H1 (cell line): ENCODE measurements at regions not wholly inside any gene's neighbourhood (a gene's known extent, or its start where the extent isn't known, plus 50 kb on each side); places are given as distances from the start of the nearest gene placed in this dataset.
A peak's percentile ranks its signal among the peaks of the same experiment; 100 is the strongest.
"Not testable (repeated sequence)": the region's sequence is repeated elsewhere in the genome, so short reads cannot be mapped to it uniquely, and the experiment has no call there.

Experiments
- CTCF ChIA-PET: fragments of 300-600 bp; sonication (Branson Sonifier 250); formaldehyde crosslinking; loops from one replicate; lab custom pipeline; 2021; ENCODE audit not compliant: partially characterized antibody; lab: Charles Lee
- POLR2A ChIA-PET: fragments of 300-600 bp; sonication (Branson Sonifier 250); formaldehyde crosslinking; loops from one replicate; lab custom pipeline; 2021; ENCODE audit warnings: inconsistent platforms; ENCODE audit not compliant: partially characterized antibody; lab: Charles Lee
- DNase-seq, 2 experiments: peaks; one replicate each; pipeline versions ENCODE4 v3.0.0 to v3.0.0-alpha.2; 2010 to 2022; ENCODE audit warnings: low spot score in 2 of 2, low read depth in 1 of 2, mixed read lengths in 1 of 2
- FAIRE-seq: peaks from 2 replicates; lab custom pipeline; 2011; peaks lifted over from hg19 to GRCh38; lab: Jason Lieb, UNC
- H2AFZ ChIP-seq: 2 replicates; pipeline ENCODE4 v1.8.1; 2012; ENCODE audit warnings: low read length, inconsistent platforms
- H2AK5ac ChIP-seq: 2 replicates; pipeline ENCODE4 v1.6.1; 2013; ENCODE audit warnings: low read depth, low read length
- H2BK120ac ChIP-seq: replicated peaks from 2 replicates; pipeline ENCODE3; 2013; ENCODE audit warnings: low read depth, low read length, inconsistent platforms
- H2BK12ac ChIP-seq: 2 replicates; pipeline ENCODE4 v1.6.1; 2013; ENCODE audit warnings: low read depth, low read length
- H2BK15ac ChIP-seq: 2 replicates; pipeline ENCODE4 v1.6.1; 2013; ENCODE audit warnings: low read length
- H2BK20ac ChIP-seq: 2 replicates; pipeline ENCODE4 v1.6.1; 2013; ENCODE audit warnings: low read length
- H2BK5ac ChIP-seq: 2 replicates; pipeline ENCODE4 v1.6.1; 2013; ENCODE audit warnings: low read depth, low read length
- H3K14ac ChIP-seq: 2 replicates; pipeline ENCODE4 v1.6.1; 2013; ENCODE audit warnings: inconsistent platforms; ENCODE audit not compliant: insufficient read length
- H3K18ac ChIP-seq: 2 replicates; pipeline ENCODE4 v1.6.1; 2013; ENCODE audit warnings: low read length; ENCODE audit errors: extremely low read depth
- H3K23ac ChIP-seq: 2 replicates; pipeline ENCODE4 v1.6.1; 2013; ENCODE audit warnings: inconsistent platforms; ENCODE audit not compliant: insufficient read length
- H3K23me2 ChIP-seq: 2 replicates; pipeline ENCODE4 v1.6.1; 2013; ENCODE audit warnings: low read depth, low read length
- H3K27ac ChIP-seq: 2 replicates; pipeline ENCODE4 v1.6.1; 2011; ENCODE audit warnings: low read depth, low read length, inconsistent platforms
- H3K27me3 ChIP-seq, 4 experiments: replicated peaks in 1 of 4; 1 replicate in 1 of 4; 2 replicates in 3 of 4; pipeline versions ENCODE4 v1.6.1 to v1.8.1; 2011 to 2013; ENCODE audit warnings: low read length in 3 of 4, mild to moderate bottlenecking in 3 of 4, inconsistent platforms in 2 of 4, mixed read lengths in 2 of 4, moderate library complexity in 1 of 4; ENCODE audit not compliant: control insufficient read depth in 3 of 4, insufficient read depth in 3 of 4; ENCODE audit errors: extremely low read depth in 1 of 4
- H3K36me3 ChIP-seq, 4 experiments: 2 replicates each; pipeline versions ENCODE4 v1.6.1 to v1.8.1; 2011 to 2013; ENCODE audit warnings: mild to moderate bottlenecking in 4 of 4, low read length in 3 of 4, moderate library complexity in 2 of 4, control low read depth in 1 of 4, inconsistent platforms in 1 of 4; ENCODE audit not compliant: insufficient read depth in 4 of 4, control insufficient read depth in 2 of 4
- H3K4ac ChIP-seq: replicated peaks from 2 replicates; pipeline ENCODE3; 2013; ENCODE audit warnings: low read length, low read depth, mixed read lengths, inconsistent platforms; ENCODE audit not compliant: insufficient read length
- H3K4me1 ChIP-seq, 4 experiments: replicated peaks in 1 of 4; 1 replicate in 1 of 4; 2 replicates in 3 of 4; pipeline versions ENCODE4 v1.6.1 to v1.8.1; 2011 to 2013; ENCODE audit warnings: low read length in 3 of 4, inconsistent platforms in 2 of 4, mixed read lengths in 1 of 4; ENCODE audit not compliant: insufficient read depth in 4 of 4, control insufficient read depth in 3 of 4
- H3K4me2 ChIP-seq, 2 experiments: 2 replicates each; pipeline versions ENCODE4 v1.6.1 to v1.8.1; 2011 to 2013; ENCODE audit warnings: low read depth in 2 of 2, low read length in 2 of 2, control low read depth in 1 of 2, inconsistent platforms in 1 of 2, mild to moderate bottlenecking in 1 of 2; ENCODE audit not compliant: insufficient read depth in 1 of 2
- H3K4me3 ChIP-seq, 4 experiments: fragments of 200-600, 300-600 bp in 1 of 4; sonication (generic), shearing (Covaris generic), sonication (Bioruptor Twin) in 1 of 4; 2 replicates each; pipeline versions ENCODE4 v1.5.1 to v1.8.1; 2011 to 2016; ENCODE audit warnings: low read length in 4 of 4, low read depth in 3 of 4, control low read depth in 2 of 4, inconsistent platforms in 2 of 4, mild to moderate bottlenecking in 2 of 4, mixed read lengths in 1 of 4, moderate library complexity in 1 of 4; ENCODE audit not compliant: insufficient read depth in 2 of 4; ENCODE audit errors: extremely low read depth in 1 of 4
- H3K56ac ChIP-seq: replicated peaks from 2 replicates; pipeline ENCODE3; 2013; ENCODE audit warnings: low read depth, mild to moderate bottlenecking, mixed read lengths, low read length, inconsistent platforms; ENCODE audit not compliant: insufficient read length
- H3K79me1 ChIP-seq: 2 replicates; pipeline ENCODE4 v1.6.1; 2013; ENCODE audit warnings: low read depth, low read length, control low read depth
- H3K79me2 ChIP-seq, 2 experiments: 2 replicates each; pipeline versions ENCODE4 v1.6.1 to v1.8.1; 2012 to 2013; ENCODE audit warnings: low read length in 2 of 2, mild to moderate bottlenecking in 2 of 2, inconsistent platforms in 1 of 2; ENCODE audit not compliant: insufficient read depth in 2 of 2, control insufficient read depth in 1 of 2
- H3K9ac ChIP-seq, 4 experiments: replicated peaks in 1 of 4; 1 replicate in 1 of 4; 2 replicates in 3 of 4; pipeline versions ENCODE4 v1.6.1 to v1.8.1; 2011 to 2013; ENCODE audit warnings: low read depth in 3 of 4, low read length in 3 of 4, control low read depth in 2 of 4, mild to moderate bottlenecking in 2 of 4, moderate library complexity in 2 of 4, inconsistent platforms in 1 of 4; ENCODE audit errors: extremely low read depth in 1 of 4
- H3K9me3 ChIP-seq, 2 experiments: 2 replicates each; pipeline versions ENCODE4 v1.6.1 to v1.8.1; 2012 to 2013; ENCODE audit warnings: mild to moderate bottlenecking in 2 of 2, moderate library complexity in 2 of 2, control low read depth in 1 of 2, inconsistent platforms in 1 of 2, low read depth in 1 of 2, low read length in 1 of 2, mixed read lengths in 1 of 2; ENCODE audit not compliant: insufficient read depth in 2 of 2
- H4K20me1 ChIP-seq, 2 experiments: replicated peaks in 1 of 2; 2 replicates each; pipeline versions ENCODE3 to v1.8.1; 2011 to 2013; ENCODE audit warnings: inconsistent platforms in 2 of 2, low read length in 2 of 2, mild to moderate bottlenecking in 1 of 2; ENCODE audit not compliant: insufficient read depth in 2 of 2, control insufficient read depth in 1 of 2
- H4K5ac ChIP-seq: 2 replicates; pipeline ENCODE4 v1.6.1; 2013; ENCODE audit warnings: low read length, low read depth, mixed read lengths, inconsistent platforms; ENCODE audit not compliant: insufficient read length
- H4K8ac ChIP-seq: 2 replicates; pipeline ENCODE4 v1.8.0; 2013; ENCODE audit warnings: mild to moderate bottlenecking, moderate library complexity, low read length, inconsistent platforms; ENCODE audit not compliant: insufficient read depth; ENCODE audit errors: extremely low read depth
- H4K91ac ChIP-seq: replicated peaks from 2 replicates; pipeline ENCODE3; 2013; ENCODE audit warnings: low read length, mixed read lengths, inconsistent platforms; ENCODE audit not compliant: insufficient read length
- RAD21 ChIP-seq, 2 experiments: IDR thresholded peaks in 1 of 2; conservative IDR thresholded peaks in 1 of 2; 2 replicates each; pipeline ENCODE4 v1.6.1; 2011; ENCODE audit warnings: low read depth in 2 of 2, low read length in 2 of 2, improper control_type of control experiment in 1 of 2, inconsistent platforms in 1 of 2, mild to moderate bottlenecking in 1 of 2, moderate library complexity in 1 of 2
- TF ChIP-seq, protein P1 (sequence below), 3 experiments: IDR thresholded peaks; 1 replicate in 2 of 3; 2 replicates in 1 of 3; pipeline versions ENCODE4 v1.5.1 to v1.6.1; 2011; ENCODE audit warnings: low read length in 3 of 3, mild to moderate bottlenecking in 3 of 3, inconsistent platforms in 2 of 3, low read depth in 1 of 3, moderate library complexity in 1 of 3; ENCODE audit not compliant: insufficient read depth in 1 of 3; ENCODE audit errors: control extremely low read depth in 1 of 3

DNA sequence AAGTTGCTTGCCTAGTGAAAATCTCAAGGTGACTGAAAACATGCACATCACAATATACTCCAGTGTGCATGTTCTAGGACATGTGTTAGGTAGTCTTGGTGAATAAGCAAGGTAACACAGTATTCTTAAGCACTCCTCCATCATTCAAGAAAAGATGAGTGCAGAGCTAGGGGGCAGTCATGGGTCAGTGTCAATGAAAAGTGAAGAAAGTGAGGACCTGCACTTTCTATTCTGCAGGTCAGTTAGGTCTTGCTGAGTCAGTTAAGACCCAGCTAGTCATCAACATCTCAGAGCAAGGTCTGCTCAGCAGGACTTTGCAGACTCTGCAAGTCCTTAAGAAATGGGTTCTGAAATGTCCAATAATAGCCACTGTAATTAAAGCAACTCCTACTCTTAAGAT, 754.1 kb downstream of the TTLL7 start:
- H2AK5ac ChIP-seq, H3K36me3 ChIP-seq, H2BK120ac ChIP-seq, H3K4me2 ChIP-seq, H2AFZ ChIP-seq, H3K4ac ChIP-seq, H3K23ac ChIP-seq, H2BK20ac ChIP-seq, H3K27ac ChIP-seq, POLR2A ChIA-PET, H2BK12ac ChIP-seq, H4K20me1 ChIP-seq, H3K14ac ChIP-seq, H3K9ac ChIP-seq, H2BK5ac ChIP-seq, DNase-seq, H4K8ac ChIP-seq, H3K4me1 ChIP-seq, H3K23me2 ChIP-seq, H3K18ac ChIP-seq, H3K79me2 ChIP-seq, H4K5ac ChIP-seq, H3K9me3 ChIP-seq, CTCF ChIA-PET, H3K79me1 ChIP-seq, H4K91ac ChIP-seq, H3K27me3 ChIP-seq, H2BK15ac ChIP-seq, H3K56ac ChIP-seq, H3K4me3 ChIP-seq: not testable (repeated sequence)
- TF ChIP-seq, protein P1, sequence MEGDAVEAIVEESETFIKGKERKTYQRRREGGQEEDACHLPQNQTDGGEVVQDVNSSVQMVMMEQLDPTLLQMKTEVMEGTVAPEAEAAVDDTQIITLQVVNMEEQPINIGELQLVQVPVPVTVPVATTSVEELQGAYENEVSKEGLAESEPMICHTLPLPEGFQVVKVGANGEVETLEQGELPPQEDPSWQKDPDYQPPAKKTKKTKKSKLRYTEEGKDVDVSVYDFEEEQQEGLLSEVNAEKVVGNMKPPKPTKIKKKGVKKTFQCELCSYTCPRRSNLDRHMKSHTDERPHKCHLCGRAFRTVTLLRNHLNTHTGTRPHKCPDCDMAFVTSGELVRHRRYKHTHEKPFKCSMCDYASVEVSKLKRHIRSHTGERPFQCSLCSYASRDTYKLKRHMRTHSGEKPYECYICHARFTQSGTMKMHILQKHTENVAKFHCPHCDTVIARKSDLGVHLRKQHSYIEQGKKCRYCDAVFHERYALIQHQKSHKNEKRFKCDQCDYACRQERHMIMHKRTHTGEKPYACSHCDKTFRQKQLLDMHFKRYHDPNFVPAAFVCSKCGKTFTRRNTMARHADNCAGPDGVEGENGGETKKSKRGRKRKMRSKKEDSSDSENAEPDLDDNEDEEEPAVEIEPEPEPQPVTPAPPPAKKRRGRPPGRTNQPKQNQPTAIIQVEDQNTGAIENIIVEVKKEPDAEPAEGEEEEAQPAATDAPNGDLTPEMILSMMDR (IDR thresholded peaks at IDR 0.05; ENCODE audit: control extremely low read depth in 1 of 3, insufficient read depth in 1 of 3, low read depth in 1 of 3, low read length in 3 of 3) = peak in 2 of 3 experiments; percentile 2 to 43; a peak in 1 of 4 replicates
- peak; percentile 14 to 39; a peak in 3 of 4 replicates for TF ChIP-seq RAD21 (IDR thresholded peaks at IDR 0.05 in 1 of 2, conservative IDR thresholded peaks at IDR 0.05 in 1 of 2; ENCODE audit: low read depth in 2 of 2, low read length in 2 of 2)
- FAIRE-seq = peak; percentile 98
